IMR-90 (cell line): ENCODE measurements at regions not wholly inside any gene's neighbourhood (a gene's known extent, or its start where the extent isn't known, plus 50 kb on each side); places are given as distances from the start of the nearest gene placed in this dataset.
A peak's percentile ranks its signal among the peaks of the same experiment; 100 is the strongest.
"Not testable (repeated sequence)": the region's sequence is repeated elsewhere in the genome, so short reads cannot be mapped to it uniquely, and the experiment has no call there.

ENCODE experiments used
- ATAC-seq: fragments of 200-7000 bp; cut with Tn5 transposase; 2 replicates; pipeline ENCODE4 v1.9.1; 2020; ENCODE audit warnings: low read depth, mild to moderate bottlenecking, moderate library complexity
- BruUV-seq: library from RNA; stranded (reverse); fragments of 400-500 nt; replicated peaks from 2 replicates; lab custom pipeline; 2021; lab: Mats Ljungman, UMichigan
- CTCF ChIA-PET: fragments of 300-600 bp; formaldehyde crosslinking; extraction: SDS; loops from one replicate; lab custom pipeline; 2021; ENCODE audit warnings: antibody characterized with exemption; lab: Yijun Ruan, JAX
- POLR2A ChIA-PET: fragments of 300-600 bp; sonication (Branson Sonifier 250); formaldehyde crosslinking; loops from one replicate; lab custom pipeline; 2022; ENCODE audit warnings: antibody characterized with exemption; ENCODE audit not compliant: unreplicated experiment; lab: Charles Lee
- DNase-seq: peaks from one replicate; pipeline ENCODE4 v3.0.0; 2013
- H2AFZ ChIP-seq: replicated peaks from 2 replicates; pipeline ENCODE3; 2013; ENCODE audit warnings: low read length, mild to moderate bottlenecking; ENCODE audit not compliant: poor library complexity
- H2AK5ac ChIP-seq: 2 replicates; pipeline ENCODE4 v1.6.1; 2013; ENCODE audit warnings: low read depth, low read length, inconsistent platforms
- H2AK9ac ChIP-seq: replicated peaks from 2 replicates; pipeline ENCODE3; 2013; ENCODE audit warnings: mild to moderate bottlenecking, low read depth, low read length, moderate library complexity; ENCODE audit not compliant: poor library complexity
- H2BK120ac ChIP-seq: 2 replicates; pipeline ENCODE4 v1.6.1; 2013; ENCODE audit warnings: low read depth, low read length, inconsistent platforms
- H2BK15ac ChIP-seq: 3 replicates; pipeline ENCODE4 v1.6.1; 2013; ENCODE audit warnings: low read depth, low read length, inconsistent platforms
- H2BK20ac ChIP-seq: 2 replicates; pipeline ENCODE4 v1.6.1; 2013; ENCODE audit warnings: low read depth, mild to moderate bottlenecking, inconsistent platforms, low read length, moderate library complexity
- H2BK5ac ChIP-seq: 2 replicates; pipeline ENCODE4 v1.6.1; 2013; ENCODE audit warnings: mild to moderate bottlenecking, low read depth, low read length, inconsistent platforms; ENCODE audit not compliant: poor library complexity, severe bottlenecking
- H3K14ac ChIP-seq: replicated peaks from 2 replicates; pipeline ENCODE4 v1.6.1; 2013; ENCODE audit warnings: low read depth, low read length, inconsistent platforms
- H3K18ac ChIP-seq: 2 replicates; pipeline ENCODE4 v1.6.1; 2013; ENCODE audit warnings: low read depth, low read length, control low read depth
- H3K23ac ChIP-seq: 2 replicates; pipeline ENCODE4 v1.6.1; 2013; ENCODE audit warnings: low read depth, low read length, inconsistent platforms
- H3K27ac ChIP-seq: 2 replicates; pipeline ENCODE4 v1.5.1; 2013; ENCODE audit warnings: mild to moderate bottlenecking, control low read depth, low read length; ENCODE audit not compliant: insufficient read depth
- H3K27me3 ChIP-seq: 2 replicates; pipeline ENCODE4 v1.6.1; 2013; ENCODE audit warnings: low read length; ENCODE audit not compliant: control insufficient read depth, insufficient read depth
- H3K36me3 ChIP-seq: 2 replicates; pipeline ENCODE4 v1.6.1; 2013; ENCODE audit warnings: low read length, mixed read lengths; ENCODE audit not compliant: control insufficient read depth, insufficient read depth
- H3K4ac ChIP-seq: 2 replicates; pipeline ENCODE4 v1.6.1; 2013; ENCODE audit warnings: low read depth, low read length, inconsistent platforms
- H3K4me1 ChIP-seq: 2 replicates; pipeline ENCODE4 v1.6.1; 2013; ENCODE audit warnings: low read length, mixed read lengths; ENCODE audit not compliant: control insufficient read depth, insufficient read depth
- H3K4me2 ChIP-seq: 2 replicates; pipeline ENCODE4 v1.6.1; 2013; ENCODE audit warnings: low read depth, mild to moderate bottlenecking, control low read depth, low read length, moderate library complexity
- H3K4me3 ChIP-seq: 2 replicates; pipeline ENCODE4 v1.5.1; 2013; ENCODE audit warnings: low read depth, mild to moderate bottlenecking, control low read depth, low read length, moderate library complexity; ENCODE audit not compliant: insufficient read depth
- H3K56ac ChIP-seq: 2 replicates; pipeline ENCODE4 v1.6.1; 2013; ENCODE audit warnings: low read length, inconsistent platforms; ENCODE audit not compliant: insufficient read depth; ENCODE audit errors: extremely low read depth
- H3K79me1 ChIP-seq, 2 experiments: 2 replicates each; pipeline ENCODE4 v1.6.1; 2013; ENCODE audit warnings: low read length in 2 of 2, inconsistent platforms in 1 of 2, low read depth in 1 of 2
- H3K9ac ChIP-seq: 2 replicates; pipeline ENCODE4 v1.6.1; 2013; ENCODE audit warnings: low read depth, low read length, control low read depth
- H3K9me1 ChIP-seq: 2 replicates; pipeline ENCODE4 v1.6.1; 2013; ENCODE audit warnings: low read length, inconsistent platforms; ENCODE audit not compliant: insufficient read depth
- H3K9me3 ChIP-seq: 2 replicates; pipeline ENCODE4 v1.6.1; 2013; ENCODE audit warnings: low read length; ENCODE audit not compliant: control insufficient read depth, insufficient read depth
- H4K20me1 ChIP-seq: 2 replicates; pipeline ENCODE4 v1.6.1; 2013; ENCODE audit warnings: low read length, inconsistent platforms; ENCODE audit not compliant: insufficient read depth
- H4K5ac ChIP-seq: 2 replicates; pipeline ENCODE4 v1.6.1; 2013; ENCODE audit warnings: mild to moderate bottlenecking, low read depth, low read length, control low read depth
- H4K8ac ChIP-seq, 2 experiments: 2 replicates each; pipeline ENCODE4 v1.6.1; 2013; ENCODE audit warnings: low read depth in 2 of 2, low read length in 2 of 2, control low read depth in 1 of 2, inconsistent platforms in 1 of 2
- H4K91ac ChIP-seq: 2 replicates; pipeline ENCODE4 v1.6.1; 2013; ENCODE audit warnings: low read depth, low read length, inconsistent platforms; ENCODE audit not compliant: insufficient read depth
- BHLHE40 ChIP-seq: fragments of 150-350 bp; IDR thresholded peaks from 2 replicates; pipeline ENCODE4 v1.6.1; 2016; ENCODE audit warnings: mild to moderate bottlenecking, low read depth, low read length
- CTCF ChIP-seq: conservative IDR thresholded peaks from 2 replicates; pipeline ENCODE4 v1.5.1; 2012; ENCODE audit warnings: mild to moderate bottlenecking, low read depth, low read length, improper control_type of control experiment
- MXI1 ChIP-seq: IDR thresholded peaks from 2 replicates; pipeline ENCODE4 v1.6.1; 2012; ENCODE audit warnings: low read depth, mild to moderate bottlenecking, low read length, moderate library complexity, borderline replicate concordance
- NFE2L2 ChIP-seq: fragments of 150-350 bp; IDR thresholded peaks from 2 replicates; pipeline ENCODE4 v1.6.1; 2016; ENCODE audit warnings: low read depth, mild to moderate bottlenecking, low read length
- POLR2A ChIP-seq: IDR thresholded peaks from 2 replicates; pipeline ENCODE4 v1.6.1; 2012; ENCODE audit warnings: mild to moderate bottlenecking, low read depth, low read length
- RAD21 ChIP-seq: IDR thresholded peaks from 2 replicates; pipeline ENCODE4 v1.6.1; 2012; ENCODE audit warnings: low read length, improper control_type of control experiment
- SMC3 ChIP-seq: fragments of 150-350 bp; IDR thresholded peaks from 2 replicates; pipeline ENCODE4 v1.6.1; 2016; ENCODE audit warnings: low read depth, mild to moderate bottlenecking, antibody characterized with exemption, low read length, moderate library complexity
- WGBS, 2 experiments: methylation state at CpG; one replicate each; pipeline versions ENCODE4 v1.1.5 to v1.1.7; 2013; ENCODE audit warnings: missing lambda C conversion rate in 2 of 2; ENCODE audit not compliant: insufficient read length in 1 of 2; ENCODE audit errors: extremely low coverage in 2 of 2; 5-methylcytosine and 5-hydroxymethylcytosine counted together
- dilution Hi-C: fragments of 300-500 bp; cut with HindIII; formaldehyde crosslinking; loops from one replicate; pipeline ENCODE4 v1.14.3; 2018; ENCODE audit warnings: low sequenced_read_pairs; ENCODE audit not compliant: unreplicated experiment
- in situ Hi-C: fragments of 300-500 bp; cut with MboI; formaldehyde crosslinking; loops from 3 replicates; pipeline ENCODE4 v1.14.3; 2019; ENCODE audit warnings: low sequenced_read_pairs, inconsistent platforms, mixed read lengths
- intact Hi-C: fragments of 100-400 bp; cut with micrococcal nuclease; formaldehyde crosslinking; loops from 2 replicates; pipeline ENCODE4 v1.10.0; 2022

- BruUV-seq, result no TSS peak
- WGBS, 2 experiments, result 0% methylated on average over 1 of the region's 6 CpGs; no CpG with 5 or more reads in 1 of the 2 experiments
- peak; percentile 56 for DNase-seq
- peak overlapping the region; percentile 91 for H4K5ac ChIP-seq
- no peaks in the 10 kb centered on the region for H3K9me1 ChIP-seq
- no peak overlapping the region for H3K27ac ChIP-seq
- H3K18ac ChIP-seq, result peak overlapping the region; percentile 16; the same call in 1 of the 2 replicates
- H4K20me1 ChIP-seq, result no peaks in the 10 kb centered on the region
- CTCF ChIA-PET, result no interaction called here
- no peaks in the 10 kb centered on the region for H3K9me3 ChIP-seq
- peak overlapping the region; percentile 73 for H3K4me3 ChIP-seq
- no peak overlapping the region for H2BK120ac ChIP-seq
- intact Hi-C loops (no loop called here), in situ Hi-C loops (no loop called here), dilution Hi-C loops (no loop called here)
- no peak overlapping the region for H2BK15ac ChIP-seq
- H2AFZ ChIP-seq, result no peak overlapping the region
- peak; percentile 55 for ATAC-seq
- no peak overlapping the region for H2BK5ac ChIP-seq
- H3K4ac ChIP-seq, result no peak overlapping the region
- H2AK9ac ChIP-seq, result no peak overlapping the region
- H4K91ac ChIP-seq, result no peak overlapping the region
- peak overlapping the region in 1 of 2 experiments; percentile 35; a peak in 3 of 4 replicates for H4K8ac ChIP-seq
- H3K23ac ChIP-seq, result no peak overlapping the region
- no peaks in the 10 kb centered on the region for H3K36me3 ChIP-seq
- no peaks in the 10 kb centered on the region for H3K4me1 ChIP-seq
- H3K9ac ChIP-seq, result peak overlapping the region; percentile 88
- H2AK5ac ChIP-seq, result no peak overlapping the region
- POLR2A ChIA-PET, result no interaction called here
- no peak overlapping the region for H3K56ac ChIP-seq
- TF ChIP-seq MXI1 (no peak), POLR2A (no peak), SMC3 (0 out of 2 replicates have a peak, but pooled peaks have one; percentile 12), RAD21 (peak; percentile 46; the same call in 1 of the 2 replicates), NFE2L2 (no peak), BHLHE40 (no peak), CTCF (peak; percentile 34; the same call in 1 of the 2 replicates)
- peak overlapping the region; percentile 85 for H3K4me2 ChIP-seq
- 0 out of 2 replicates have a peak overlapping the region, but pooled peaks have one; percentile 2 for H3K14ac ChIP-seq
- H3K27me3 ChIP-seq, result no peaks in the 10 kb centered on the region
- H3K79me1 ChIP-seq, result no peaks in the 10 kb centered on the region
- no peak overlapping the region for H2BK20ac ChIP-seq
Observed at GRCh38 chr10:46787321-46787615, 124.0 kb upstream of the PTPN20 start.

- intact Hi-C loops, dilution Hi-C loops, in situ Hi-C loops, H3K4me1 ChIP-seq, CTCF ChIA-PET, H2BK20ac ChIP-seq, H3K27ac ChIP-seq, H2AK9ac ChIP-seq, H2AFZ ChIP-seq, POLR2A ChIA-PET, H4K20me1 ChIP-seq, H2AK5ac ChIP-seq, H3K9me3 ChIP-seq, H4K5ac ChIP-seq, H3K56ac ChIP-seq, BruUV-seq, H3K9me1 ChIP-seq, H3K18ac ChIP-seq, H3K4ac ChIP-seq, H3K36me3 ChIP-seq, ATAC-seq, H3K79me1 ChIP-seq, H3K27me3 ChIP-seq, H4K91ac ChIP-seq, DNase-seq, H2BK5ac ChIP-seq, H2BK120ac ChIP-seq, H3K23ac ChIP-seq, H3K4me3 ChIP-seq, H3K14ac ChIP-seq, H3K4me2 ChIP-seq, H4K8ac ChIP-seq, H2BK15ac ChIP-seq, H3K9ac ChIP-seq: not testable (repeated sequence)
- no CpG with 5 or more reads among the region's 6 CpGs for WGBS, 2 experiments
Observed at GRCh38 chr10:46792657-46793357, 118.4 kb upstream of the PTPN20 start.
